HepG2 (cell line): ENCODE measurements at regions not wholly inside any gene's neighbourhood (a gene's known extent, or its start where the extent isn't known, plus 50 kb on each side); places are given as distances from the start of the nearest gene placed in this dataset.

Experiments
- ATAC-seq: fragments of 200-7000 bp; cut with Tn5 transposase; 3 replicates; pipeline ENCODE4 v1.9.1; 2020; ENCODE audit warnings: mild to moderate bottlenecking, moderate library complexity
- BruUV-seq: library from RNA; stranded (reverse); fragments of 400-500 nt; replicated peaks from 2 replicates; lab custom pipeline; 2021; lab: Mats Ljungman, UMichigan
- CTCF ChIA-PET: fragments of 300-600 bp; formaldehyde crosslinking; extraction: SDS; loops from one replicate; lab custom pipeline; 2021; ENCODE audit warnings: low total read pairs, inconsistent platforms, low intra/inter-chr PET ratio; lab: Yijun Ruan, JAX
- POLR2A ChIA-PET: fragments of 350-600 bp; sonication (Branson Sonifier 250); formaldehyde crosslinking; loops from one replicate; lab custom pipeline; 2020; ENCODE audit warnings: antibody characterized with exemption, inconsistent platforms; lab: Yijun Ruan, JAX
- DNase-seq: peaks from one replicate; pipeline ENCODE4 v3.0.0-alpha.2; 2015; ENCODE audit warnings: low spot score
- FAIRE-seq: peaks from 3 replicates; lab custom pipeline; 2011; peaks lifted over from hg19 to GRCh38; lab: Jason Lieb, UNC
- H2AFZ ChIP-seq: one replicate; pipeline ENCODE4 v1.6.1; 2011; ENCODE audit warnings: low read length, inconsistent platforms
- H3K27ac ChIP-seq: fragments of 300-600 bp; 3 replicates; pipeline ENCODE4 v1.8.0; 2011; ENCODE audit warnings: mixed run types, mild to moderate bottlenecking, mixed read lengths, low read length, inconsistent platforms; ENCODE audit not compliant: insufficient read depth; ENCODE audit errors: extremely low read length
- H3K27me3 ChIP-seq, 2 experiments: fragments of 200-600 bp in 1 of 2; 2 replicates in 1 of 2; 3 replicates in 1 of 2; pipeline versions ENCODE4 v1.6.0 to v1.8.0; 2011; ENCODE audit warnings: low read length in 2 of 2, mild to moderate bottlenecking in 2 of 2, moderate library complexity in 2 of 2, inconsistent platforms in 1 of 2; ENCODE audit not compliant: insufficient read depth in 2 of 2, control insufficient read depth in 1 of 2
- H3K36me3 ChIP-seq, 2 experiments: fragments of 200-600 bp in 1 of 2; replicated peaks in 1 of 2; 2 replicates in 1 of 2; 3 replicates in 1 of 2; pipeline versions ENCODE4 v1.5.1 to v1.8.0; 2011; ENCODE audit warnings: low read length in 2 of 2, inconsistent platforms in 1 of 2; ENCODE audit not compliant: insufficient read depth in 2 of 2, control insufficient read depth in 1 of 2
- H3K4me1 ChIP-seq: 2 replicates; pipeline ENCODE4 v1.5.1; 2012; ENCODE audit warnings: low read length, inconsistent platforms; ENCODE audit not compliant: insufficient read depth
- H3K4me2 ChIP-seq: 2 replicates; pipeline ENCODE4 v1.6.0; 2011; ENCODE audit warnings: low read depth, low read length, inconsistent platforms
- H3K4me3 ChIP-seq, 3 experiments: fragments of 200-600 bp in 1 of 3; sonication (generic), shearing (Covaris generic) in 1 of 3; replicated peaks in 1 of 3; 2 replicates each; pipeline ENCODE4 v1.5.1; 2011 to 2016; ENCODE audit warnings: low read length in 3 of 3, inconsistent platforms in 2 of 3, low read depth in 2 of 3, mild to moderate bottlenecking in 2 of 3, control low read depth in 1 of 3, mixed read lengths in 1 of 3; ENCODE audit not compliant: insufficient read depth in 1 of 3
- H3K79me2 ChIP-seq: one replicate; pipeline ENCODE4 v1.6.1; 2011; ENCODE audit warnings: low read length, inconsistent platforms; ENCODE audit not compliant: insufficient read depth
- H3K9ac ChIP-seq: 2 replicates; pipeline ENCODE4 v1.6.0; 2011; ENCODE audit warnings: mild to moderate bottlenecking, low read depth, low read length, inconsistent platforms; ENCODE audit not compliant: insufficient read depth
- H3K9me3 ChIP-seq: 2 replicates; pipeline ENCODE4 v1.5.1; 2012; ENCODE audit warnings: mild to moderate bottlenecking, low read length
- H4K20me1 ChIP-seq: 2 replicates; pipeline ENCODE4 v1.6.0; 2011; ENCODE audit warnings: inconsistent platforms, mild to moderate bottlenecking, low read length, moderate library complexity; ENCODE audit not compliant: insufficient read depth
- ARID3A ChIP-seq: IDR thresholded peaks from 2 replicates; pipeline ENCODE4 v1.6.1; 2012; ENCODE audit warnings: low read depth, low read length, improper control_type of control experiment
- FOXA1 ChIP-seq, 2 experiments: fragments of 450-650 bp in 1 of 2; sonication (generic) in 1 of 2; formaldehyde crosslinking in 1 of 2; IDR thresholded peaks; 2 replicates each; pipeline versions ENCODE4 v1.4.0 to v1.6.1; 2016 to 2020; ENCODE audit warnings: missing genetic modification reagents in 1 of 2
- HOXD1 ChIP-seq: sonication (generic); formaldehyde crosslinking; IDR thresholded peaks from 2 replicates; pipeline ENCODE4 v1.5.0; 2020; ENCODE audit warnings: missing genetic modification reagents
- PLSCR1 ChIP-seq: sonication (generic); formaldehyde crosslinking; IDR thresholded peaks from 2 replicates; pipeline ENCODE4 v1.5.0; 2020; ENCODE audit warnings: missing genetic modification reagents, mild to moderate bottlenecking, borderline replicate concordance
- RXRB ChIP-seq: IDR thresholded peaks from 2 replicates; pipeline ENCODE4 v1.6.1; 2016; ENCODE audit warnings: borderline replicate concordance, missing genetic modification reagents, missing compliant biosample characterization
- SRF ChIP-seq: IDR thresholded peaks from 2 replicates; pipeline ENCODE4 v1.6.1; 2011; ENCODE audit warnings: mild to moderate bottlenecking, low read depth, low read length, moderate library complexity
- TERF1 ChIP-seq: sonication (generic); formaldehyde crosslinking; IDR thresholded peaks from 2 replicates; pipeline ENCODE4 v1.8.0; 2022; ENCODE audit warnings: mild to moderate bottlenecking, missing genetic modification reagents, moderate library complexity
- ZBED4 ChIP-seq: sonication (generic); formaldehyde crosslinking; IDR thresholded peaks from 2 replicates; pipeline ENCODE4 v1.4.0; 2020; ENCODE audit warnings: missing genetic modification reagents, borderline replicate concordance
- ZNF607 ChIP-seq: sonication (generic); formaldehyde crosslinking; IDR thresholded peaks from 2 replicates; pipeline ENCODE4 v1.5.1; 2020; ENCODE audit warnings: missing genetic modification reagents, mild to moderate bottlenecking, borderline replicate concordance
- ZNF691 ChIP-seq: sonication (generic); formaldehyde crosslinking; IDR thresholded peaks from 2 replicates; pipeline ENCODE4 v1.4.0; 2020; ENCODE audit warnings: missing genetic modification reagents, low read depth, mild to moderate bottlenecking, borderline replicate concordance
- WGBS: methylation state at CpG from one replicate; pipeline ENCODE4 v1.1.6; 2017; ENCODE audit warnings: low lambda C conversion rate; 5-methylcytosine and 5-hydroxymethylcytosine counted together
- in situ Hi-C: cut with HindIII; loops from 2 replicates; pipeline ENCODE4 v1.10.0; 2017; ENCODE audit warnings: low pct_unique_long_range_greater_than_20kb; ENCODE audit not compliant: extremely low pct_ligation_motif_present
- intact Hi-C: fragments of 100-400 bp; cut with micrococcal nuclease; formaldehyde crosslinking; loops from one replicate; pipeline ENCODE4 v1.10.0; 2022; ENCODE audit not compliant: unreplicated experiment

GRCh38 chr2:239814116-239814860 lies 210.9 kb downstream of the NDUFA10 start (continued):
- no peak for TF ChIP-seq FOXA1 (IDR thresholded peaks at IDR 0.05)
- no peak for TF ChIP-seq FOXA1 (CRISPR knock-in tag; IDR thresholded peaks at IDR 0.05)
- TF ChIP-seq ARID3A: no peak
- no peak for TF ChIP-seq ZNF691

- FAIRE-seq (no peak), ATAC-seq (no peak), DNase-seq (no peak)
- CTCF ChIA-PET: no interaction called here
- no peaks in the 10 kb centered on the region for H3K79me2 ChIP-seq
- intact Hi-C loops: no loop called here
- no peak overlapping the region for H3K9ac ChIP-seq
- no peak overlapping the region for H3K4me2 ChIP-seq
- H4K20me1 ChIP-seq: no peaks in the 10 kb centered on the region
- no peaks in the 10 kb centered on the region for H3K36me3 ChIP-seq
- H3K4me1 ChIP-seq: peaks cover 11% of the 10 kb centered on the region; the same call in 1 of the 2 replicates
- no peaks in the 10 kb centered on the region for H3K9me3 ChIP-seq
- POLR2A ChIA-PET: interaction anchor here (0.7 kb wide), 1 partner anchor 197 kb away, joined by 4 read pairs; no protein-coding TSS in a partner anchor
- H2AFZ ChIP-seq: no peak overlapping the region
- 57% methylated on average over 24 of the region's 27 CpGs for WGBS
- in situ Hi-C loops: no loop called here
- BruUV-seq: no TSS peak
- no peak overlapping the region for H3K27ac ChIP-seq
- H3K4me3 ChIP-seq: no peak overlapping the region
- H3K27me3 ChIP-seq: peaks cover 5 to 34% of the 10 kb centered on the region in 2 experiments; a peak in 4 of 5 replicates
- TF ChIP-seq HOXD1 (CRISPR knock-in tag) (no peak), SRF (no peak), PLSCR1 (no peak), TERF1 (CRISPR knock-in tag) (no peak), ZBED4 (CRISPR knock-in tag) (no peak), RXRB (CRISPR knock-in tag) (no peak), ZNF607 (CRISPR knock-in tag) (no peak)
Observed at GRCh38 chr2:239813261-239814115, 211.7 kb downstream of the NDUFA10 start.
